HepG2 (cell line): ENCODE measurements at regions not wholly inside any gene's neighbourhood (a gene's known extent, or its start where the extent isn't known, plus 50 kb on each side); places are given as distances from the start of the nearest gene placed in this dataset.
A peak's percentile ranks its signal among the peaks of the same experiment; 100 is the strongest.

ENCODE experiments used
- ASH2L ChIP-seq: fragments of 300-600, 200-600 bp; sonication (generic); IDR thresholded peaks from 2 replicates; pipeline ENCODE4 v1.7.0; 2017; ENCODE audit warnings: low read depth, mild to moderate bottlenecking, moderate library complexity, mixed read lengths, low read length; ENCODE audit not compliant: insufficient read length
- CCDC6 ChIP-seq: sonication (generic); formaldehyde crosslinking; IDR thresholded peaks from 2 replicates; pipeline ENCODE4 v1.8.1; 2022; ENCODE audit warnings: mild to moderate bottlenecking, missing genetic modification reagents, moderate library complexity
- ETV6 ChIP-seq: sonication (generic); formaldehyde crosslinking; conservative IDR thresholded peaks from 2 replicates; pipeline ENCODE4 v1.4.0; 2020; ENCODE audit warnings: missing genetic modification reagents
- KAT7 ChIP-seq: IDR thresholded peaks from 2 replicates; pipeline ENCODE4 v1.6.1; 2018; ENCODE audit warnings: borderline replicate concordance, missing compliant biosample characterization
- MLXIP ChIP-seq: sonication (generic); formaldehyde crosslinking; IDR thresholded peaks from 2 replicates; pipeline ENCODE4 v1.9.0; 2021; ENCODE audit warnings: missing genetic modification reagents, borderline replicate concordance
- SP1 ChIP-seq, 2 experiments: fragments of 450-650 bp in 1 of 2; sonication (generic) in 1 of 2; formaldehyde crosslinking in 1 of 2; IDR thresholded peaks; 2 replicates each; pipeline versions ENCODE4 v1.4.0 to v1.6.1; 2016 to 2020; ENCODE audit warnings: missing genetic modification reagents in 1 of 2
- ZC3H13 ChIP-seq: sonication (generic); formaldehyde crosslinking; IDR thresholded peaks from 2 replicates; pipeline ENCODE4 v1.8.1; 2023; ENCODE audit warnings: mild to moderate bottlenecking, missing genetic modification reagents, moderate library complexity
- ZC3H4 ChIP-seq: sonication (generic); formaldehyde crosslinking; IDR thresholded peaks from 2 replicates; pipeline ENCODE4 v1.4.0; 2020; ENCODE audit warnings: missing genetic modification reagents, borderline replicate concordance
- ZEB1 ChIP-seq: IDR thresholded peaks from 2 replicates; pipeline ENCODE4 v1.6.1; 2012; ENCODE audit warnings: mild to moderate bottlenecking, low read depth, inconsistent platforms; ENCODE audit not compliant: insufficient replicate concordance
- ZNF280D ChIP-seq: sonication (generic); formaldehyde crosslinking; IDR thresholded peaks from 2 replicates; pipeline ENCODE4 v1.5.1; 2020; ENCODE audit warnings: mild to moderate bottlenecking, missing genetic modification reagents
- ZNF775 ChIP-seq: sonication (generic); formaldehyde crosslinking; IDR thresholded peaks from 2 replicates; pipeline ENCODE4 v1.4.0; 2020; ENCODE audit warnings: missing genetic modification reagents, mild to moderate bottlenecking, moderate library complexity, borderline replicate concordance
- ZNF781 ChIP-seq: sonication (generic); formaldehyde crosslinking; IDR thresholded peaks from 2 replicates; pipeline ENCODE4 v1.5.1; 2020; ENCODE audit warnings: borderline replicate concordance, mild to moderate bottlenecking, missing genetic modification reagents; ENCODE audit errors: not compliant biosample characterization
- TF ChIP-seq, protein P1 (sequence below): sonication (generic); formaldehyde crosslinking; IDR thresholded peaks from 2 replicates; pipeline ENCODE4 v1.9.0; 2021; ENCODE audit warnings: missing genetic modification reagents, mild to moderate bottlenecking, borderline replicate concordance
- TF ChIP-seq, protein P2 (sequence below): sonication (generic); formaldehyde crosslinking; IDR thresholded peaks from 2 replicates; pipeline ENCODE4 v1.4.0; 2020; ENCODE audit warnings: missing genetic modification reagents
- TF ChIP-seq, protein P3 (sequence below): sonication (generic); formaldehyde crosslinking; IDR thresholded peaks from 2 replicates; pipeline ENCODE4 v1.4.0; 2020; ENCODE audit warnings: missing genetic modification reagents
- TF ChIP-seq, protein P4 (sequence below): sonication (generic); formaldehyde crosslinking; IDR thresholded peaks from 2 replicates; pipeline ENCODE4 v1.5.0; 2020; ENCODE audit warnings: missing genetic modification reagents

DNA sequence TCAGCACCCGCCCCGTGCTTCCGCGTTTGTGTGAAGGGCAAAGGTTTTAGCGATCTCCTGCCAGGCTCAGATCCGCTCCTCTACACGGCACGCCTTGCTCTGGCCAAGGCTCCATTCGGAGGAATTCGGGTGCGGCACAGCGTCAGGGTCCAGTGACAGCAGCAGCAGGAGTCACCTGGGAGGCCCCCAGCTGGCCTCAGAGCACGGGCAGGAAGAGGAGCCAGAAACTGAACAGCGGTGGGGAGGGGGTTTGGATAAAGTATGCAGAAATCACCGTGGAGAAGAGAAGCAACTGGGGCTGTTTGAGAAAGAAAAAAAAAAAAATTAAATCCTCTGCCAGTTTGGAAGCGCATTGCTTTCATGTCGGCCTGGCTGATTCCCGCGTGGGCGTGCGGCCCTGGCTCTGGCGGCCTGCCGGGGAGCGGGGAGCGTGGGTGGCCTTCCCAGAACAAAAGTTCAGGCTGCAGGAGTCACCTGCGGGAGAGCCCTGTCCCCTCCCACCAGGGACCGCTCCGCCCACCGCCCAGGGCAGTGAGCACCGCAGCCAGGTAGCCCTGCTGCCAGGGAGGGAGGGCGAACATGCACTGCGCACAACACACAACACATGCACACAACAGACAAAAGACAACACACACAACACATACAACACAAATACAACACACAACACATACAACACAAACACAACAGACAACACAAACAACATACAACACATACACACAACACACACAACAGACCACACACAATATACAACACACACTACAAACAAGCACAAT lies 107.6 kb downstream of the ETS2 start (continued):
- TF ChIP-seq ZNF280D (CRISPR knock-in tag) (no peak), ZNF781 (no peak), ZNF775 (CRISPR knock-in tag) (no peak), CCDC6 (no peak), SP1 (IDR thresholded peaks at IDR 0.05) (no peak), SP1 (CRISPR knock-in tag; IDR thresholded peaks at IDR 0.05) (peak; percentile 43; the same call in 1 of the 2 replicates), KAT7 (CRISPR knock-in tag) (no peak), ZC3H4 (CRISPR knock-in tag) (no peak), ETV6 (no peak), ASH2L (no peak), ZC3H13 (CRISPR knock-in tag) (no peak), ZEB1 (peak; percentile 23), MLXIP (CRISPR knock-in tag) (no peak)
- TF ChIP-seq, protein P1, sequence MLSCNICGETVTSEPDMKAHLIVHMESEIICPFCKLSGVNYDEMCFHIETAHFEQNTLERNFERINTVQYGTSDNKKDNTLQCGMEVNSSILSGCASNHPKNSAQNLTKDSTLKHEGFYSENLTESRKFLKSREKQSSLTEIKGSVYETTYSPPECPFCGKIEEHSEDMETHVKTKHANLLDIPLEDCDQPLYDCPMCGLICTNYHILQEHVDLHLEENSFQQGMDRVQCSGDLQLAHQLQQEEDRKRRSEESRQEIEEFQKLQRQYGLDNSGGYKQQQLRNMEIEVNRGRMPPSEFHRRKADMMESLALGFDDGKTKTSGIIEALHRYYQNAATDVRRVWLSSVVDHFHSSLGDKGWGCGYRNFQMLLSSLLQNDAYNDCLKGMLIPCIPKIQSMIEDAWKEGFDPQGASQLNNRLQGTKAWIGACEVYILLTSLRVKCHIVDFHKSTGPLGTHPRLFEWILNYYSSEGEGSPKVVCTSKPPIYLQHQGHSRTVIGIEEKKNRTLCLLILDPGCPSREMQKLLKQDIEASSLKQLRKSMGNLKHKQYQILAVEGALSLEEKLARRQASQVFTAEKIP (CRISPR knock-in tag): no peak
- TF ChIP-seq, protein P2, sequence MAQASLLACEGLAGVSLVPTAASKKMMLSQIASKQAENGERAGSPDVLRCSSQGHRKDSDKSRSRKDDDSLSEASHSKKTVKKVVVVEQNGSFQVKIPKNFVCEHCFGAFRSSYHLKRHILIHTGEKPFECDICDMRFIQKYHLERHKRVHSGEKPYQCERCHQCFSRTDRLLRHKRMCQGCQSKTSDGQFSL (CRISPR knock-in tag): no peak
- TF ChIP-seq, protein P3, sequence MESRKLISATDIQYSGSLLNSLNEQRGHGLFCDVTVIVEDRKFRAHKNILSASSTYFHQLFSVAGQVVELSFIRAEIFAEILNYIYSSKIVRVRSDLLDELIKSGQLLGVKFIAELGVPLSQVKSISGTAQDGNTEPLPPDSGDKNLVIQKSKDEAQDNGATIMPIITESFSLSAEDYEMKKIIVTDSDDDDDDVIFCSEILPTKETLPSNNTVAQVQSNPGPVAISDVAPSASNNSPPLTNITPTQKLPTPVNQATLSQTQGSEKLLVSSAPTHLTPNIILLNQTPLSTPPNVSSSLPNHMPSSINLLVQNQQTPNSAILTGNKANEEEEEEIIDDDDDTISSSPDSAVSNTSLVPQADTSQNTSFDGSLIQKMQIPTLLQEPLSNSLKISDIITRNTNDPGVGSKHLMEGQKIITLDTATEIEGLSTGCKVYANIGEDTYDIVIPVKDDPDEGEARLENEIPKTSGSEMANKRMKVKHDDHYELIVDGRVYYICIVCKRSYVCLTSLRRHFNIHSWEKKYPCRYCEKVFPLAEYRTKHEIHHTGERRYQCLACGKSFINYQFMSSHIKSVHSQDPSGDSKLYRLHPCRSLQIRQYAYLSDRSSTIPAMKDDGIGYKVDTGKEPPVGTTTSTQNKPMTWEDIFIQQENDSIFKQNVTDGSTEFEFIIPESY (CRISPR knock-in tag): peak; percentile 65
- TF ChIP-seq, protein P4, sequence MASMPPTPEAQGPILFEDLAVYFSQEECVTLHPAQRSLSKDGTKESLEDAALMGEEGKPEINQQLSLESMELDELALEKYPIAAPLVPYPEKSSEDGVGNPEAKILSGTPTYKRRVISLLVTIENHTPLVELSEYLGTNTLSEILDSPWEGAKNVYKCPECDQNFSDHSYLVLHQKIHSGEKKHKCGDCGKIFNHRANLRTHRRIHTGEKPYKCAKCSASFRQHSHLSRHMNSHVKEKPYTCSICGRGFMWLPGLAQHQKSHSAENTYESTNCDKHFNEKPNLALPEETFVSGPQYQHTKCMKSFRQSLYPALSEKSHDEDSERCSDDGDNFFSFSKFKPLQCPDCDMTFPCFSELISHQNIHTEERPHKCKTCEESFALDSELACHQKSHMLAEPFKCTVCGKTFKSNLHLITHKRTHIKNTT (CRISPR knock-in tag): no peak
